HG03196 (cell line): ENCODE measurements at regions not wholly inside any gene's neighbourhood (a gene's known extent, or its start where the extent isn't known, plus 50 kb on each side); places are given as distances from the start of the nearest gene placed in this dataset.
"Not testable (repeated sequence)": the region's sequence is repeated elsewhere in the genome, so short reads cannot be mapped to it uniquely, and the experiment has no call there.

Experiments
- ATAC-seq: cut with Tn5 transposase; IDR thresholded peaks from one replicate; pipeline ENCODE4 v1.9.1; 2021; ENCODE audit not compliant: unreplicated experiment

GRCh38 chr7:50251765-50252164 is 52.8 kb upstream of the IKZF1 start:
- ATAC-seq: no peak

GRCh38 chr7:50246551-50246950 is 58.0 kb upstream of the IKZF1 start:
- no peak for ATAC-seq

GRCh38 chr7:50242111-50242510 is 62.4 kb upstream of the IKZF1 start:
- not testable (repeated sequence) for ATAC-seq

GRCh38 chr7:50240699-50241098 is 63.8 kb upstream of the IKZF1 start:
- ATAC-seq: not testable (repeated sequence)

- ATAC-seq: no peak
Measured at GRCh38 chr7:50229964-50230363, 74.6 kb upstream of the IKZF1 start.

- no peak for ATAC-seq
Measured at GRCh38 chr7:50228148-50228547, 76.4 kb upstream of the IKZF1 start.

- ATAC-seq: no peak
Measured at GRCh38 chr7:50227726-50228125, 76.8 kb upstream of the IKZF1 start.

- no peak for ATAC-seq
Measured at GRCh38 chr7:50226669-50227068, 77.8 kb upstream of the IKZF1 start.

- ATAC-seq: no peak
Measured at GRCh38 chr7:50226145-50226544, 78.4 kb upstream of the IKZF1 start.

- ATAC-seq: no peak
Measured at GRCh38 chr7:50221433-50221832, 83.1 kb upstream of the IKZF1 start.

- ATAC-seq: no peak
Measured at GRCh38 chr7:50221028-50221427, 83.5 kb upstream of the IKZF1 start.

GRCh38 chr7:50220273-50220672 is 84.2 kb upstream of the IKZF1 start:
- no peak for ATAC-seq

GRCh38 chr7:50217821-50218281 is 86.7 kb upstream of the IKZF1 start:
- ATAC-seq: no peak

- no peak for ATAC-seq
Measured at GRCh38 chr7:50217401-50217800, 87.1 kb upstream of the IKZF1 start.

GRCh38 chr7:50216626-50217025 is 87.9 kb upstream of the IKZF1 start:
- no peak for ATAC-seq

GRCh38 chr7:50214771-50215170 is 89.7 kb upstream of the IKZF1 start:
- ATAC-seq: no peak

- no peak for ATAC-seq
Measured at GRCh38 chr7:50214126-50214670, 90.3 kb upstream of the IKZF1 start.

- no peak for ATAC-seq
Measured at GRCh38 chr7:50213622-50214017, 90.9 kb upstream of the IKZF1 start.

GRCh38 chr7:50212666-50213621 is 91.6 kb upstream of the IKZF1 start:
- peak; percentile 40 for ATAC-seq

GRCh38 chr7:50212016-50212325 is 92.5 kb upstream of the IKZF1 start:
- no peak for ATAC-seq

- ATAC-seq: no peak
Measured at GRCh38 chr7:50211130-50212015, 93.1 kb upstream of the IKZF1 start.

- ATAC-seq: no peak
Measured at GRCh38 chr7:50210706-50211115, 93.8 kb upstream of the IKZF1 start.
